AG10803 (cell line): ENCODE measurements at regions not wholly inside any gene's neighbourhood (a gene's known extent, or its start where the extent isn't known, plus 50 kb on each side); places are given as distances from the start of the nearest gene placed in this dataset.

ENCODE experiments used
- DNase-seq: peaks from one replicate; pipeline ENCODE4 v3.0.0; 2010; ENCODE audit warnings: low read depth
- H3K4me3 ChIP-seq: 2 replicates; pipeline ENCODE4 v1.5.1; 2011; ENCODE audit warnings: mild to moderate bottlenecking, low read length, control low read depth
- TF ChIP-seq, protein P1 (sequence below): conservative IDR thresholded peaks from 2 replicates; pipeline ENCODE4 v1.5.1; 2011; ENCODE audit warnings: mild to moderate bottlenecking, low read length, control low read depth, inconsistent platforms

- DNase-seq = no peak
- no peak overlapping the region for H3K4me3 ChIP-seq
- TF ChIP-seq, protein P1, sequence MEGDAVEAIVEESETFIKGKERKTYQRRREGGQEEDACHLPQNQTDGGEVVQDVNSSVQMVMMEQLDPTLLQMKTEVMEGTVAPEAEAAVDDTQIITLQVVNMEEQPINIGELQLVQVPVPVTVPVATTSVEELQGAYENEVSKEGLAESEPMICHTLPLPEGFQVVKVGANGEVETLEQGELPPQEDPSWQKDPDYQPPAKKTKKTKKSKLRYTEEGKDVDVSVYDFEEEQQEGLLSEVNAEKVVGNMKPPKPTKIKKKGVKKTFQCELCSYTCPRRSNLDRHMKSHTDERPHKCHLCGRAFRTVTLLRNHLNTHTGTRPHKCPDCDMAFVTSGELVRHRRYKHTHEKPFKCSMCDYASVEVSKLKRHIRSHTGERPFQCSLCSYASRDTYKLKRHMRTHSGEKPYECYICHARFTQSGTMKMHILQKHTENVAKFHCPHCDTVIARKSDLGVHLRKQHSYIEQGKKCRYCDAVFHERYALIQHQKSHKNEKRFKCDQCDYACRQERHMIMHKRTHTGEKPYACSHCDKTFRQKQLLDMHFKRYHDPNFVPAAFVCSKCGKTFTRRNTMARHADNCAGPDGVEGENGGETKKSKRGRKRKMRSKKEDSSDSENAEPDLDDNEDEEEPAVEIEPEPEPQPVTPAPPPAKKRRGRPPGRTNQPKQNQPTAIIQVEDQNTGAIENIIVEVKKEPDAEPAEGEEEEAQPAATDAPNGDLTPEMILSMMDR = no peak
Observed at GRCh38 chr10:123571978-123572377, 94.2 kb upstream of the GPR26 start.

DNA sequence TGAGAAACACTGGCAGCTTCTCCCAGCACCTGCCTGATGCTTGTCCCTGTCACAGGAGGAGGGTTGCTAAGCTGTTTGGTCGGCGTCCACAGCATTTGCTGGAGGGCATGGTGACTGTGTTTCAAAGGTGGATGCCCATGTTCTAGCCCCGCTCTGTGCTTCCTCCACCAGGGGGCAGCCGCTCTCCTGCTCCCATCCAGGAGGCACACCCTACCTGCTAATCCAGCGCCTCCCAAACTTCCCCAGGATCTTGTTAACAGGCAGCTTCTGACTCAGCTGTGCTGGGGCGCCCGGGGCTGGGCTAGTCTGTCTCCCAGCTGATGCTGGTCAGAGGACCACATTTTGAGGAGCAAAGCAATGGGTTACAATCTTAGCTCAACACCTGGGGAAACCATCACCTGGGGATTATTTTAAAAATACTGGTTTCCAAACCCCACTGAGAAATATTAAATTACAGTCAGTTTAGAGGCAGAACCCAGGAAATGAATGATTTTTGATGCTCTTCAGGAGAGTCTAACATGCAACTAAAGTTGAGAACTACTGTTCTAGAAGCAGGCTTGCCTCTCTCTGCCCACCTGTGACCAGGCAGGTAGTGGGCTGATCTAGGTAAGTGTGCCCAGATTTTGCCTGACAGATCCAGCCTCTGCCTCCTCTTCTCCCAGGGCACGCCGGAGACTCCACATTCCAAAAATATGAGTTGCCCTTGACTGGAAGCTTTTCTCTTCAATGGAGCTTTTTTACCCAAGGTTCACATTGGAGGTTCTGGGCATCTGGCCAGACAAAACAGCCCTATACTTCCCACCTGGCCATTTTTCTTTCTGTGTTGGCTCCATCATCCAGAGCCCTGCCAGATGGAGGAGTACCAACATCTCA is 92.7 kb upstream of the GPR26 start:
- peak; percentile 9 for DNase-seq
- TF ChIP-seq, protein P1 = peak; percentile 50
- H3K4me3 ChIP-seq = no peak overlapping the region

- no peak overlapping the region for H3K4me3 ChIP-seq
- TF ChIP-seq, protein P1 = no peak
- DNase-seq = no peak
Observed at GRCh38 chr10:123574109-123574698, 92.0 kb upstream of the GPR26 start.

GRCh38 chr10:123575105-123575504 is 91.0 kb upstream of the GPR26 start:
- DNase-seq = no peak
- H3K4me3 ChIP-seq = no peak overlapping the region
- TF ChIP-seq, protein P1 = no peak

DNA sequence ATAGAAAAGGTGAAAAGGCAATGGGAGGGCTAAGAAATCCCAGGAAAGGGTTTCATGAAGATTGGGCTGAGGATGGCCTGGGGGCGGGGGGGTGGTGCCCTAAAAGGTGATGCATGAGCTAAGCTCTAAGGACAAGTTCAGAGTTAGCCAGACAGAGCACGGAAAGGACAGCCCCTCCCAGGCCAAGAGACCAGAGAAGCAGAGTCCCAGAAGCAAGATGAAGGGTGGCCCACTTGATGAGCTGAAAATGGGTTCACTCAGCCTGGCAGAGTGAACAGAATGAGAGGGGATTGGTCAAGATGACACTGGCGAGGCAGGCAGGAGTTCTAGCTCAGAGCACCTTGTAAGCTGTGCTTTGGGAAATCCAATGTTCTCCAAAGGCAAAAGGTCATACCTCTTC is 89.4 kb upstream of the GPR26 start:
- no peak for DNase-seq
- TF ChIP-seq, protein P1 = no peak
- no peak overlapping the region for H3K4me3 ChIP-seq

GRCh38 chr10:123577921-123578461 is 88.2 kb upstream of the GPR26 start:
- TF ChIP-seq, protein P1 = no peak
- DNase-seq = no peak
- H3K4me3 ChIP-seq = no peak overlapping the region
